Astrocyte of the spinal cord (primary cell): ENCODE measurements at regions not wholly inside any gene's neighbourhood (a gene's known extent, or its start where the extent isn't known, plus 50 kb on each side); places are given as distances from the start of the nearest gene placed in this dataset.

ENCODE experiments used
- DNase-seq: peaks from one replicate; pipeline ENCODE4 v3.0.0; 2011; ENCODE audit warnings: low read depth, low spot score
- H3K4me3 ChIP-seq: 2 replicates; pipeline ENCODE4 v1.5.1; 2011; ENCODE audit warnings: low read depth, mild to moderate bottlenecking, low read length, moderate library complexity
- in situ Hi-C: cut with HindIII; loops from 2 replicates; pipeline ENCODE4 v1.10.0; 2017; ENCODE audit warnings: low sequenced_read_pairs
- TF ChIP-seq, protein P1 (sequence below): IDR thresholded peaks from 2 replicates; pipeline ENCODE4 v1.5.1; 2012; ENCODE audit warnings: low read depth, mild to moderate bottlenecking, low read length, inconsistent platforms

DNA sequence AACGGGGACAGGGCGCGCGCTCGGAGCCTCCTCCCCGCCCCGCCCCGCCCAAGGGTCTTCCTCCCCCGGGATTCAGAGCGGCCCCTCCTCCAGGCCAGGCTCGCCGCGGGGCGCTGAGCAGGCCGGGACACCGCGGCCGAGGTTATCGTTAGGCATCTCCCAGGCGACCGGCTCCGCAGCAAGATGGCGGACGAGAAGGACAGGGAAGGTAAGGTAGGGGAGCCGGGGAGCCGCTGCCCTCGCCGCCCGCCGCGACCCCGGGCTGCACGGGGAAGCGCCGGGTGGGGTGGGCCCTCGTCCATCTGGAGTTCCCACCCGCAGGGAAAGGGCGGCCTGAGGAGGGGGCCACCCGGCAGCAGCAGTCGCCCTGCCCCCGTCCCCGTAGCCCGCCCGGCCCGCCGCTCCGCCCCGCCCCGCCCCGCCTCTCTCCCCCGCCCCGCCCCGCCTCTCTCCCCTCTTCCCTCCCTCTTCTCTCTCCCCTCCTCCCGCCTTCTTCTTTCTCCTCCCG is 105.9 kb upstream of the HNRNPU start:
- TF ChIP-seq, protein P1, sequence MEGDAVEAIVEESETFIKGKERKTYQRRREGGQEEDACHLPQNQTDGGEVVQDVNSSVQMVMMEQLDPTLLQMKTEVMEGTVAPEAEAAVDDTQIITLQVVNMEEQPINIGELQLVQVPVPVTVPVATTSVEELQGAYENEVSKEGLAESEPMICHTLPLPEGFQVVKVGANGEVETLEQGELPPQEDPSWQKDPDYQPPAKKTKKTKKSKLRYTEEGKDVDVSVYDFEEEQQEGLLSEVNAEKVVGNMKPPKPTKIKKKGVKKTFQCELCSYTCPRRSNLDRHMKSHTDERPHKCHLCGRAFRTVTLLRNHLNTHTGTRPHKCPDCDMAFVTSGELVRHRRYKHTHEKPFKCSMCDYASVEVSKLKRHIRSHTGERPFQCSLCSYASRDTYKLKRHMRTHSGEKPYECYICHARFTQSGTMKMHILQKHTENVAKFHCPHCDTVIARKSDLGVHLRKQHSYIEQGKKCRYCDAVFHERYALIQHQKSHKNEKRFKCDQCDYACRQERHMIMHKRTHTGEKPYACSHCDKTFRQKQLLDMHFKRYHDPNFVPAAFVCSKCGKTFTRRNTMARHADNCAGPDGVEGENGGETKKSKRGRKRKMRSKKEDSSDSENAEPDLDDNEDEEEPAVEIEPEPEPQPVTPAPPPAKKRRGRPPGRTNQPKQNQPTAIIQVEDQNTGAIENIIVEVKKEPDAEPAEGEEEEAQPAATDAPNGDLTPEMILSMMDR: no peak
- in situ Hi-C loops: no loop called here
- H3K4me3 ChIP-seq: peak overlapping the region; percentile 60
- peak; percentile 85 for DNase-seq

DNA sequence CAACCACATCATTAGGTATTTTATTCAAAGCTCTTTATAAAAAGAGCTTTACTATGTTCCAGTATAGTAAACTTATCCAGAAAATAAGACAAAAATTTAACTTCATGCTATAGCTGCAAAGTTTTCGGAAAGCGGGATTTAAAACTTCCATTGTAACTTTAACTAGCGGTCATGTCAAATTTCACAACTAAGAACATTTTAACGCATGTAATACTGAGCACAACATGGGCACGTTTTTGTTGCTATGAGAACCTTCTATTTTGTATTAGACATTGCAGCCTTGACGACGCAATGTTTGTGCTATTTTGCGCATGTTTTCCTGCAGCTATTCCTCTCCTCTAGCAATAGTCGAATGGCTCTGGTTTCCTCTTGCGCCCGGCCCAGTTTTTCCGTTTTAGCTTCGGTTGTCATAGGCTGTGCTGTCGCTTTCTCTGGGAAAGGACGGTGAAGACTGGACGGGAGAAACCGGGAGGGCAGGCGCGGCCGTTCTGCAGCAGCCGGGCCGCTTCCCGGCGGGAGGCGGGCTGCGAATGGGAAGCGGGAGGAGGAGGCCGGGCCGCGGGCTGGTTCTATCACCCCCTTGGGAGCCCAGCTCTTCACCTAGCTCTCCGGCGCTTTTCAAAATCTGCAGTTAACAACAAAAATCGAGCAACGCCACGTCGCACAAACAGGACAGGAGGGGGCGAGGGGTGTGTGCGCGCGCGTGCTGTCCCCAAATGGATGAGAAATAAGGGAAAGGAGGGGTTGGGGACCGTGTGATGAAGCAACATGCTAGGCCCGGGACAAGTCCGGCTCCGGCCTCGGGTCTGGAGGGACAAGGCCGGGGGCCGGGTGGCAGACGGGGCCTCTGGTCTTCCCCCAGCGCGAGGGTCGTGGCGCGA is 105.3 kb upstream of the HNRNPU start:
- in situ Hi-C loops: no loop called here
- TF ChIP-seq, protein P1: no peak
- DNase-seq: peak; percentile 92
- peak overlapping the region; percentile 60 for H3K4me3 ChIP-seq

DNA sequence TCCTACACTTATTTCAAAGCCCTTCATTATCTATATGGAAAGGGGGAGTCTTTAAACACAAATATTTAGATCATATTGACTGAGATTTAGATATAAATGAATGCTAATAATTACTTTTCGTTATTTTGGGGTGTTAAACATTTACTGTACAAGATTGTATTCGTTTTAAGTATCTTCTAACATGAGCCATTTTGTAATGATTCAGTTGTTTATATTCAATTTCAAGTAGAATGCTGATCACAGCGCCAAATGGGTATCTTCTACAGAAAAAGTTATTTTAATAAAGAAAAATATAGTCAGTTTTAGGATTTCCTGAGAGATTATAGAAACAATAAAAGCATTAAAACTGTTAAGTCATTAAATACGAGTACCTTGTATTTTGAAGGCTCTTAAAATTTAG is 104.5 kb upstream of the HNRNPU start:
- TF ChIP-seq, protein P1: no peak
- no peak overlapping the region for H3K4me3 ChIP-seq
- in situ Hi-C loops: no loop called here
- no peak for DNase-seq

DNA sequence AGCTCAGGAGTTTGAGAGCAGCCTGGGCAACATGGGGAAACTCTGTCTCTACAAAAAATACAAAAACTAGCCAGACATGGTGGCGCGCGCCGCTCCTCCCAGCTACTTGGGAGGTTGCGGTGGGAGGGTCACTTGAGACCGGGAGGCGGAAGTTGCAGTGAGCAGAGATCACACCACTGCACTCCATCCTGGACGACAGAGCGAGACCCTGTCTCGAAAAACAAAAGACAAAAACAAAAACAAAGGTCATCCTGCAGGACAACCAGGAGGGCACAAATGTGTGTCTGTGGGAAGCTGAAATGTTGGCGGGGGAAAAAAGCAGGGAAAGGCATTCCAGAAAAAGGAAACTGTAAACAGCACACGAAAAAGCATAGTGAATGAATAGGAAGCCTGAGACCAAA is 104.1 kb upstream of the HNRNPU start:
- TF ChIP-seq, protein P1: no peak
- DNase-seq: peak; percentile 20
- in situ Hi-C loops: no loop called here
- H3K4me3 ChIP-seq: no peak overlapping the region

DNA sequence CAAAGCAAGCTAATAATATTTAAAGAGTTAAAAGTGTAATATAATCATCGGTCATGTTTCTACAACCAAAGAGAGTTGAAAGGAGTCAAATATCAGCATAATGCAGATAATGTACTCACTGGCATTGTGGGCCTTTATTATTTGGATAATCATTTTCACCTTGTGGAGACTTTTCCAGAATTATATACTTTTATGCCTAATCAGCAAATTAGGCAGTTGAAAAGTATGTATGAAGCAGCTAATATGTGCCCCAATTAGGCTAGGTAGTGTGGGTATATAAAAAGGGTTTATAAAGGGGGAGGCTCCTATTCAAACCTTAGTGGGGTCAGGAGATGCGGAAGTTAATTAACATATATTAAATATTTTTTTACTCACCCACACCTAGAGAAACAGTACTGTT is 102.8 kb upstream of the HNRNPU start:
- TF ChIP-seq, protein P1: no peak
- in situ Hi-C loops: no loop called here
- H3K4me3 ChIP-seq: no peak overlapping the region
- no peak for DNase-seq

DNA sequence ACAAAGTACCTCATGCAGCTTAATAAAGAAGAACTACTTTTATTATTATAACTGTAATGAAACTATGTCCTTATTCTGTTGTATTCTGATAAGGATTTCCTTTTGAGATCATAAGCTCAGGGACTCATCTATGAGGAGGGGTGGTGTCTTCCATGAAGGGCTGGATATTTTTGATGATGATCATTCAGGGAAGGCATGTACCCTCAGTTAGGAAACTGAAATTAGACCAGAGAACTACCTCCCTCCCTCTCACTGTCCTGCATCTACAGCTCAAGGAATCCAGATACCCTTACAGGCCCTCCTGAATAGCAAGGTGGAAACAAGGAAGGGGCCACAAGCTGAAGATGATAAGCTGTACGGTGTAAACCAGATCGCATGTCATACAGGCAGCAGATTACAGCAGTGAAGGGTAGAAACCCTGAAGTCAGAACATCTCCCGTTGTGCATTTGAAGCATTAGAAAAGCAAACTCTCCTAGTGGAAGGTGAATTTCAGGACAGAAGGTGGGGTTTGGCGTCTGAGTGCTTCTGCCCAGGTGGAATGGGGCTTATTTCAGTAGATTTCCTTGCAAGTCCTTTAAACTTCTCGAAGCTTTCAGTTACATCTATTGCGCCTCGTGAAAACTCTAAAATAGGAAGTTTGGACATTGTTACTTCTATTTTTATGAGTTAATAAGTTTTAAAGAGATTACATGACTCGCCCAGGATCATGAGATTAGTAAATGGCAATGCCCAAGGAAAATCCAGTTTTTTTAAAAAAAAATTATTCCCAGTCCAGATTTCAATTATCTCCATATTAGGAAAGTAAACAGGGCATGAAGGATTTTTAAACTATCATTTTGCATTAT is 101.1 kb upstream of the HNRNPU start:
- no peak overlapping the region for H3K4me3 ChIP-seq
- DNase-seq: no peak
- TF ChIP-seq, protein P1: no peak
- in situ Hi-C loops: no loop called here
